GM11168 (cell line): ENCODE measurements at regions not wholly inside any gene's neighbourhood (a gene's known extent, or its start where the extent isn't known, plus 50 kb on each side); places are given as distances from the start of the nearest gene placed in this dataset.

ENCODE experiments used
- in situ Hi-C: fragments of 300-500 bp; cut with MboI; formaldehyde crosslinking; loops from one replicate; pipeline ENCODE4 v1.12.0; 2022; ENCODE audit warnings: low sequenced_read_pairs; ENCODE audit not compliant: unreplicated experiment

DNA sequence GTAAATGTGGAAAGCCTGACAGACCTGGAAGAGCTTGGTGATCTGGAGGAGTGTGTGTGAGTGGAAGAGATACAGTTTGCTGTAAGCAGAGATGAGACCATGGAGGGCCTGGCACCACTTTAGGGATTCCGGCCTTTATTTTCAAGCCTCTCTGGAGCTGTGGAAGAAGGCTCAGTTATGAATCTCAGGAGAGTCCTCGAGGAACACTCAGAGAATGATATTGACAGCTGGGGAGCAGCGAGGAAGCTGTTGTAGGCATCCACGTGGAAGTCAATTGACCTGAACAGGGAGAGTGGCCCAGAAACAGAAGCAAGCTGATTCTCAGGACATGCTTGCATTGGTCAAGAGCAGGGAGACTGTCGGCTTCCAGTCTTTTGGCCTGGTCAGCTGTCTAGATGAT is 108.4 kb upstream of the FOXQ1 start:
- in situ Hi-C loops = no loop called here

DNA sequence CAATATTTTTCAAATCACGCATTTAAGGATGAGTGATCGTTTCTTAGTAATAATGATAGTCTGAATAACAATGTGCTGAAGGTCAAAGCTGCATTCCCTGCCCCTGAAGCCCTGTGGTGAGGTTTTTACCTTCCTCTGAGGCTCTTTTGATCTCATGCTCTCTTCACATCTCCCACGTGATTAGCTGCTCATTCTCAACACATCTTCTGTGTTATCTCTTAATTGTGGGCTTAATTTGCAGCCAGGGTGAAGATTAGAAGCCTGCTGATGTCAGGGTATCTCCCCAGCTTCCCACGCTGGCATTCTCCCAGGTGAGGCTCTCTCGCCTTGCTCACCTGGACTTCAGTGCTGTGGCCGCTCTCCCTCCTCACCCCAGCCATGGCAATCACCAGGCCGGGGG is 109.7 kb upstream of the FOXQ1 start:
- in situ Hi-C loops = no loop called here

DNA sequence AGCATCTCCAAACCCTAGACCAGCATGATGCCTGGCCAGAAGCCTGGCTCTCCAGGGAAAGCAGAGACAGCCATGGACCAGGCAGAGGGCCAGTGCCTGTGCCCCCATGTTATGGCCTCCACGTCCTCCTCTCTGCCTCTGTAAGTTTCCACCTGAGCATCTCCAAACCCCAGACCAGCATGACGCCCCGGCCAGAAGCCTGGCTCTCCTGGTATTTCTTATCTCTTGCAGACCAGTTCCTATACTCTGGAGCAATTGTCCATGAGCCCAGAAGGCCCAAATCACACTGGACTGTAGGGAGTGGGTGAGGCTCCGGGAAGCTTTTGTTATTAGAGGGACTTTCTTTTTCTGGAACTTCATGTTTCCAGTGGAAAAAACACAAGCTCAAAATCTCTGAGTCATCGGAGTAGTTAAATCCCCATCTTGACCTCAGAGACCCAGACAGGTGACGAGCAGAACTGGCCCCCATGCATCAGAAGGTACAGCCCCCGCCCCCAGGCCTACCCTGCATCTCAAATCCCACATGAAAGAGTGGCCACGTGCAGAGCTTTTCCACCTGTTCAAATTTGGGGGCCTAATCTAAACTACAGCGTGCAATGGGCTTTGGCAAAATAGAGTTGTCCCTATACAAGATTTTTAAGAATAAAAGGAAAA is 110.2 kb upstream of the FOXQ1 start:
- in situ Hi-C loops = no loop called here

DNA sequence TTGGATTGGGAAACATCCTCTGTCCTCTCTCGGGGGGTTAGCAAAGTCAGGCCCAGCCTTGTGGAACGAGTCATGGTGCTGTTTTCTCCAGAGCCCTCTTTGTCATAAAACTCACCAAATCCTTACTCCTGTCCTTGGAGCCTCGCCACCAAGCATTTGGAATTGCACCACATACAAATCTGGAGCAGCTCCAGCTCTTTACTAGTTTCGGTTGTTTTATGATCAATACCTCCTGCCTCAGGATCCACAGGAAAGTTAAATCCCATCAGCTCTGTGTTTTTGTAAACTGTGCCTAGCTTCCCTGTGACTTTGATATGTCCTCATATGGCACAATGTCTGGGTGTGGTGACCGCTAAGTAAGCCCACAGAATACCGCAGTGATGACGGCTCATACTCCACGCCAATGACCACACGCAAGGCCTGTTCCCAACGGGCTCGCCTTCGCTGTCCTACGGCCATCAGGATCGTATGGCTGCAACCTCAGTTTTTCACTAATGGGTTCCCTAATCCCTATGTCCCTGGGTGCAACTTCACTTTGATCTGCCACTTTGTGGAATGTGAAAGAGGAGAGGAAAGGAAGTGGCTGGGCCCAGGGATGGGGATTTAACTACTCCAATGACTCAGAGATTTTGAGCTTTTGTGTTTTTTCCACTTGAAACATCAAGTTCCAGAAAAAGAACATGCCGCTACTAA is 111.3 kb upstream of the FOXQ1 start:
- in situ Hi-C loops = no loop called here

DNA sequence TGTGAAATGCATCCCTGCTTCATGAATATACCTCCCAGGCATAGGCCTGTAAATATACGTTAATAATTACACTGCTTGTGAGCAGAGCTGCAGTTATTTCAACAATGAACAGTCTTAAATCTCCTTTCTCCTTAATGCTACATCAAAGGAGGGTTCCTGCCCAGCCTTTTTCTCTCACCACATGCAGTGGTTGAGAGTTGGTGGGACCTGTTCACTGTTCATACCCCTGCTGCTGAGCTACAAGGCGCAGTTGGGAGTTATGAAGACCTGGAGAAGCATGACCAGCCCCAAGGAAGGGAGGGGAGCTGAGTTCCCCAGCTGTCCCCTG is 111.9 kb upstream of the FOXQ1 start:
- in situ Hi-C loops = no loop called here

DNA sequence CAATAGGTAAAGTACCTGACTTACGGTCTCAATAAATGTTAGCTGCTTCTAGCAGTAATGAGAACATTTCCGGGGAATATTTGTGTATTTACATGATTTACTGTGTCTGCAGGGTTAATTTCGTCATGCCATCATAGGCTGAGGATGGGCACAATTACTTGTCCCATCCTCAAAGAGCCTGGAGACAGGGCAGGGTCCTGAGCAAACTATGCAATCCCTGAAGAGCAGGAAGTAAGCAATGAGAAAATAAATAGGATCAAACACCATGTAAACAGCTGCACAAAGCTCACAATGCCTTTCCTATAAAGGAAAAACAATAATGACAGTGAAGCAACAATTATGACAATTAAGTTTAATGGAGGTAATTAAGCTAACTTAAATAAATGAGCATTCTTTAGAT is 114.6 kb upstream of the FOXQ1 start:
- in situ Hi-C loops = no loop called here

DNA sequence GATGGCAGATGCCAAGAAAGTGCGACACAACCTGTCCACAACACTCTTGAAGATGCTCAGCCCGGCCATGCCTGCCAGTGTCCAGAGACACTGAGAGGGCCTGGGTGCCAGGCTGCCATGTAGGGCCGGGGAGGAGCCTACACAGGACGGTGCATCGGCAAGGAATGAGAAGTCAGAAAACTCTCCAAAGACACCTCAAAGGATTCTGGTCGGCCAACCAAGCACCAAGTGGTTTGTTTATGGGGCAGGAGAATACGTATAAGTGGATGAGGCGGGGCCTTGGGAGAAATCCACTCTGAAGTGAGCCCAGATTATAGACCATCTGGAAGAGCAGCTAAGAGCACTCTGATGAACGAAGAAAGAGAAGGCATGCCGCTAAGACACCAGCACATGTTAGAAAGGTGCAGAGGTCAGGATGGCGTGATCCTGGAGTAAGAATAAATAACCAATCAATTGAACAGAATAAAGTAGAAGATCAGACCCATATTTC is 120.7 kb upstream of the FOXQ1 start:
- in situ Hi-C loops = no loop called here

DNA sequence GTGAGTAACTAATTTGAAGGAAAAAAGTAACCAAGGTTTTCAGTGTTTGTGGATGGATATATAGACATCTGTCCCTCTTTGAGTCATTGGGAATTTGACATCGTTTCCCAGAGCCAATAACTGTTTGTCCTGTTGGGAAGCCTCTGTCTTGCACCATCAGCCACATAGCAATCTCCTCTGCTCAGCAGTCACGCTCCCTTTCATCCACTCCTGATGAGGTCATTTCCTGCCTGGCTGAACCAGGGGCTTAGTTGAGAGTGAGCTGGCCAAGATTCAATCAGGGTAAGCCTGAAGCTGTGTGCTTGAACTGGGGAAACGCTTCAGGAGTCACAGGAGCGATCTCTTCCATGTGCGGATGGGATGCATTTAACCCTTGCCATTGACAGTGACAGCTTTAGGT is 121.5 kb upstream of the FOXQ1 start:
- in situ Hi-C loops = no loop called here

DNA sequence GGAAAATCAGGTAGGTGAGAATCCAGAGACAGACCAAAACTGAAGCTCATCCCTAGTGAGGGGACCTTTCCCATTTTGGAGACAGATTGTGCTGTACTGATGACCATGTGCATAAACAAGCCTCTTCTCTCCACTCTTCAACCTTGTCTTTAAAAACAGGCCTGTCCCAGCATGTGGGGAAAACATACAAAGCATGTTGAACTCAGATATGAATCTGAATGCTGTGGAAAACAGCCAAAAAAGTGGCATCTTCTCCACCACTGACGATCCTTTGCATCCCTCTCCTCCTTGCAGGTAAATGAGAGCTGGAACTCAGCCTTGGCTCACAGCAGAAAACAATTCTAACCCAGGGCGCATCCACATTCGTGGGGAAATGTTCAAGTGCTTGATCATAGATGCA is 123.7 kb upstream of the FOXQ1 start:
- in situ Hi-C loops = no loop called here

DNA sequence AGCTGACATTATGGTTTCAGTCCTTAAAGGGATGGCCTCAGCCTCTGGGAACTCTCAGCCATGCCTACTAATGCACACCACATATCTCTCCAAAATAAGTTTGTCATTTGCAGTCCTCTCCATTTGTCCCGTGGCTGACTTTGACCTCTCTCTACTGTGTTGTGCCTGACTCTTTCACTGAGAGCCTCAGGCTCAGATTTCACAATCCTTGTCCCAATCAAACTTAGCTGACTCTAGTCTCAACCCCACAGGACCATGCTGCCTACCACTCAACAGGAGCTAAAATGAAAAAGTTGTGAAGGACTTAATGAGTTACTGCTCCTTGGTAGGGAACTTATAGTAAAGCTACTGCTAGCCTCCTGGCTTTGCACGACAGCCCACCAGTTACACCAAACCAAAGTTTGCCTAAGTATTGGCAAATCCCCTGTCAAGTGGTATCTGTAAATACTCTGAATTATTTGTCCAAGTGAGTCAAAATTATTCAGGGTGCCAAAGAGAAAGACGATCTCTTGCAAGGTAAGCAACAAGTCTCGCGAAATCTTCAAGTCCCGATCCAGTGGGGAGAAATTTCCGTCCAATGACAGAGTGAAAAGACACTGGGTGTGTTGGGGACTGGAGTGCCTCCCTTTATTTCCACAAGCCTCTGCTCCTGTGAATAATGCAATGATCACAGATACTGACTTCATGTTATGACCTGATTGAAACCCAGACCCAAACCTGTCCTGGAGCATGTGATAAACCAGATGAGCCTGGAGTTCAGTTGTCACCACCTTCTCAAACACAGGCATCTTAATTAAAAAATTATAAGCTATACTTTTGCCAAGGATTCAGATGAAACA is 124.4 kb upstream of the FOXQ1 start:
- in situ Hi-C loops = no loop called here

DNA sequence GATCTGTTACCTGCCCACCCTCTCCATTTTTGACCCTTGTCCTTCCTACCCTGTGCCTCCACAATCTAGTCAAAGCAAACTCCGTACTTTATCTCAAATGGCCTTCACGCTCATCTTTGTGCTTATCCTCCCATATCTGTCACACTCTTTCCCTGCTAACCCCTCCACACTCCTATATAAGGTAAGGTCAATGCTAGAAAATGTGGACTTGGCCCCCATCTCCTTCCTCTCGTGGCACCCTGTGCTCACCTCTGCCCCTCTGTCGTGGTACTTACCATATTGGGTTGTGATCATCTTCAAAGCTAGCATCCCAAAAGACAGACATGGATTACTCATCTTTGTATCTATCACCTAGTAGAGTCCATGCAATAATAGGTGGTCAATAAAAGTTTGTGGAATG is 127.6 kb upstream of the FOXQ1 start:
- in situ Hi-C loops = no loop called here

DNA sequence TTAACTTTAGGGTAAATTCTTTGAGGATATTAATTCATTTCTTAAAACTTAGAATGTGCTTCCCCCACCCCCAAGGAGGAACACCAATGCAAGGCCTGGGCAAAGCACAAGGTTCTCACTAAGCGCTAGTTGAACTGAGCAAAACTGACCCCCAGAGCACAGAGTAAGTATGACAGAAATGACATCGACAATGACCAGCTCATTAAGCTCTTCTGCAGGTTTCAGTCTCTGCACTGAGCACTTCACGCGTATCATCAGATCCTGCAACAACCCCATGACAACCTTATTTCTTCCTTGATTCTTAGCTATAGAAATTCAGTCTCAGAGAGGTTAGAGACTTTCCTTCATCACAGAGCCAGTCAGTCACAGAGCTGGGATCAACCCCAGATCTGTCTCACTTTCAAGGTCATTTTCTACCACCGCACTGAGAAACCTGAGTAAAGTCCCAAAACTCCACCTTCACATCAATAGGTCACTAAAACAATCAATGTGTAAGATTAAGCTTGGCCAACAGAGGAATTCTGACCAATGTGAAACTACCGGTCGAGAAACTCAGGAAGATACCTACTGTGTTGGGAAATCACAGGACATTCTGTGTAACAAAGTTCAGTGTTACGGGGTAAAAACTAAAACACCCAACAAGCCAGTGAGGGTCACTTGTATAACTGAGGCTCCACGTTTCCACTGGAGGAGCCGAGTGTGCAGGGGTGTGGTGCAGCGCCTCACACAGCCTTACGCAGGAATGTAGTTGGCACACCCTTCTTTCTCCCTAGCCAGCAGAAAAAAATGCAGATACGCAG is 129.0 kb upstream of the FOXQ1 start:
- in situ Hi-C loops = no loop called here

DNA sequence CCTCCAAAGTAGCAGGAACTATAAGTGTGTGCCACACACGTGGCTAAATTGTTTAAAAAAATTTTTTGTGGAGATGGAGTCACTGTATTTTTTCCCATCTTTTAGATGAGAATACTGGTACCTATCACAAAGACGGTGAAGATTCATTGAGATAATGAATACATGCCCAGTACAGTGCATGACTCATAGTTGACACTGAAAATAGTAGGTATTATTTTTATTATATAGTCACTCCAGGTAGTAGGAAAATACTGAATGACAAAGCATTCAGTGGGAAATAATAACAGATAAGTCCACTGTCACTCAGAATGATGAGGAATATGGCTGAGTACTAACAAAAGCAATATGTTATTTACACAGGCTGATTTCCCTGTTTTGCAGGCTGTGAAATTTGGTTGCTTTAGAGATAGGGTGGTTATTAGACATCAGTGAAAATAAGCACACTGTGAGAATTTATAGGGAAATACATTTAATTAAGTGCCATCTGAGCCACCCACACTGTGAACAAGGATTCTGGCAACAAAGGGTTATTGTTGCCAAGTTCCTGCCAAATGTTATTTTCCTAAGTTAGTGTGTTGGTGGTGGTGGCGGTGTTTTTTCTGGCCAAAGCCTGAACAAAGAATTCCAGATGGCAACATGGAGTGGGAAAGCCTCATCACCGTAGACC is 129.8 kb upstream of the FOXQ1 start:
- in situ Hi-C loops = no loop called here

DNA sequence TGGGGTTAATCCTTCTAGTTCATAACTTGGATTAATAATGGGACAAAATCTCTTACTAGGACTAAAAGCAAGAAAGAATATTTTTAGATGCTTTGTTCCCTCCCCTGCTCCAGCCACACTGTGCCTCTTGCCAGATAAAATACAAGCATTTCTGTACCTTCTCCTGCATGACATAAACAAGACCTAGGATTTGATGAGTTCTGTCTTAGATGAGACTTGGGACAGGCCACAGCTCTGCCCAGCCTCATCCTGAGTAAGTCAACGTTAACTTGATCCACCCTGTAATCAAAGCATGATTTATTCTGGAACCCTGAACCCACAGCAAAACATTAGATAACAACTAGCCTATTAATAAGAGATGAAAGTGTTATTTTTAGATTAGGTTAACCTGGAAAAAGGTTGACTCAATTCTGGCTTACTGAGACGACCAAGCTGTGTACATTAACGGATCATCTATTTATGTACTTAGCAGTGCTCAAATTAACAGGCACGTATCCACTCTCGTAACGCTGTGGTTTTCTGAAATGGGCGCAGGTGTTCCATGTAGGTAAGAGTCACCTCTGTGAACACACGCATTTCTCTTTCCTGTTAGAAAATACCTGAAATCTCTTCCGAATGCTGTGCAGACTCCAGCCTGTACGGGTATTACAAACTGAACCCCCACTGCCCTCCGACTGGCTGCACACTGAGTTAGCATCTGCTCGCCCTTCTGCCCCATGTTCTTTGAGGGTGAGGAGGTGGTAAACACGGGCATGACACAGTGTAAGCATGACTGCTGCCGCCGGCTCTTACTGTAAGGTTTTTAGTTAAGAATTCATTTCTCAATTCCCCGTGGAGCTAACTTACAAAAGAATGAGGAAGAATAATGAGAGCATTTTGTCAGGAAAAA is 132.1 kb upstream of the FOXQ1 start:
- in situ Hi-C loops = no loop called here

DNA sequence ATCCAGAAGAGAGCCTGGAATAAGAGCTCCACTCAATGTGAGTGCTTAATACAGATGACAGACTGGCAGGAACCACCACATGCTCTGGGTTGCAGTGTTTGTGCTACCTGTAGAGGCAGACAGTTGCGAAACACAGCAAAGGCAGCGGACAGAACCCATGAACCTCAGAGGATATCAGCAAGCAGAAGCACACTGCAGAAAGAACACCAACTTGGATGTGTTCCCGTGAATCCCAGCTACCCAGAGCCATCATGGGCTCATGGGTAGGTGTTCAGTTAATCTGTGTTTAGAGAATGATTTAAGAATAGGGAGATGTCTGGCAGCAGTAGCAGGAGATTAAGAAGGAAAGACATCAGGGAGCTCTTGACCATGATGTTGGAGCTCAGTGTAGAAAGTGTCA is 133.3 kb upstream of the FOXQ1 start:
- in situ Hi-C loops = no loop called here

DNA sequence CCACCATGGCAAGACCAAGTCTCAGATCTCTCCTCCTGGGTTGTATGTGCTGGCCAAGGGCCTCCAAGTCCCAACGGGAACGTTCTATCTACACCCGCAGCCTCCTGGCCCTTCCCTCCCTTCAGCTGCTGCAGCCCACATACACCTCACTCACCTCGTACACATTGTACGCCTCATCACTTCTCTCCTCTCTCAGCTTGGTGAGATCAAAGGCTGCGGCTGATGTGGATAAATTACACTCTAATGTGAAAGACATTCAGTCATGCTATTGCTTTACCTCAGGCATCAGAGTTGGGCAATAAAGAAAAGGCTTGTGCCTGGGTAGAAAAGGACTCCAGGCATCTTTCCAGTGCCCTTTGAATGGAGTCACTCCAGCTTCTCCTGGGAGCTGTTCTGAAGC is 135.3 kb upstream of the FOXQ1 start:
- in situ Hi-C loops = no loop called here

DNA sequence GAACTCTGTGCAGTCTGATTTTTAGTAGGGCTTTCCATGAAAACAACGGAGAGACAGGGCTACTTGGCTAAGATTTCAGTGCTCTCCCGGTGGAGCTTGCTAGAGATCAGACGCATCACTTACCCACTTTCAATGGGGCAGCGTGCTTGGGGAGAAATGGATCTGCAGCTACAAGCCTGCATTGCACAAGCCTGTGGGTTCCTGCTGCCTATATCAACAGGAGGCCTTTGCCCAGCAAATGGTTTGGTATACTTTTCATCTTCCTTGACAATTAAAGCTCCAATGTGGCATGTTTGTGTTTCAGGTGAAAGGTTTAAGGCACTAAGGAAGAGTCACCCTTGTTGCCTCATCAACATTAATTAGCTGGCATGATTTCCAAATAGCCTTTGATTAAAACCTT is 136.0 kb upstream of the FOXQ1 start:
- in situ Hi-C loops = no loop called here

DNA sequence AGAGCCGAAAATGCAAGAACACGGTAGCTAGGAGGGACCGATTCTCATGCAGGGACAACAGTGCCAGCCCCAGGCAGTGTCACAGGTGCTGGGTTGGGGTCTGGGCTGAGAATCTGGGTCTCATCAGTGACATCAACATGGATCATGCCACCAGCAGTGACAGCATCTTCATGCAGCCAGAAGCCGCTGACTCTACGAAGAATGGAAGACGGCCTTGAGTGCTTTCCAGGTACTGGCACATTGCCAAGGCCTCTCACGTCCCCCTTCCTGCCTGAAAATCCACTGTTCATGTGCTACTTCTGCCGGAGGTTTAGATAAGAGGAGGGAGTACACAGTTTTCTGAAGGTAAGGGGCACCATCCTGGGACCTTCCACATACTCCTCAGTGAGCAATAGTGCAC is 141.1 kb upstream of the FOXQ1 start:
- in situ Hi-C loops = no loop called here

DNA sequence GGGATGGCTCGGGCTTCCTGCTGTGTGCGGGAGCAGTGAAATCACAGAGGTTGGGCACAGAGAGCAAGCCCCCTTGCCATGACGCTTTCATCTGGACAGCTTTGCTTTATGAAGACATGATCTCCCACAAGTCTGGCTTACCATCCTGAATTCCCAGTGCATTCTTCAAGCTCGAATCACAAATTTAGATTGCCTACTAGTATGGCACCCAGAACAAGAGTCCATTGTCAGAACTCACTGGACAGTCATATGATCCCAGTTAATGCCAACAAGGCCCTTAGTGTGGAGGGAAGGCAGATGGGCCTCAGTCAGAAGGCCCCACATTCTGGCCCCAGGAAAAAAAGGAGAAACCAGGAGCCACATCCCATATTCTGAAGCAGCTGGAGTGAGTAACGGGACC is 147.3 kb upstream of the FOXQ1 start:
- in situ Hi-C loops = no loop called here
